Jurkat, Clone E6-1 (cell line): ENCODE measurements at regions not wholly inside any gene's neighbourhood (a gene's known extent, or its start where the extent isn't known, plus 50 kb on each side); places are given as distances from the start of the nearest gene placed in this dataset.
"Not testable (repeated sequence)": the region's sequence is repeated elsewhere in the genome, so short reads cannot be mapped to it uniquely, and the experiment has no call there.

ENCODE experiments used
- DNase-seq: peaks from one replicate; pipeline ENCODE4 v3.0.0-alpha.2; 2011; ENCODE audit warnings: low read depth, low spot score
- H3K4me3 ChIP-seq: 2 replicates; pipeline ENCODE4 v1.5.1; 2011; ENCODE audit warnings: mild to moderate bottlenecking, low read length, control low read depth, moderate library complexity

- DNase-seq = no peak
- no peak overlapping the region for H3K4me3 ChIP-seq
Measured at GRCh38 chr9:108803428-108804065, 52.2 kb downstream of the ACTL7B start.

DNA sequence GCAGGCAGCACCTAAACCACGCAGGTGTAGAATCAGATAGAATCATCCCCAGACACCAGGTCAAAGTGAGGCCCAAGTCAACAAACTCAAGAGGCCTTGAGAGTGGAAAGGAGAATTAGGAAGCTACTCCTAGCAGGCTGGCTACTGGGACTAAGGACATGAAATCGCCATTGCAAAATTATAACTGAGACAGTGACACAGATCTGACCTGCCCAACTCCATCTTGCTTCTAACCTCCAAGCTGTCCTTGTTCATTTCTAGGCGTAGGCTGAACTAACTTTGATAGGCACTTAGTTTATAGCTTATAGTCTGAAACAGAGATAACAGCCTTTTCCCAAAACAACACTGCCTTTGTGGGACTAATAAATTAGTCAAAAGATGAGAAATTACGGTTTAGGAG is 52.8 kb downstream of the ACTL7B start:
- H3K4me3 ChIP-seq = no peak overlapping the region
- no peak for DNase-seq

GRCh38 chr9:108801949-108802348 is 53.8 kb downstream of the ACTL7B start:
- DNase-seq = no peak

GRCh38 chr9:108800632-108801099 is 55.1 kb downstream of the ACTL7B start:
- DNase-seq = no peak
- no peak overlapping the region for H3K4me3 ChIP-seq

More at GRCh38 chr9:108801949-108802348, 53.8 kb downstream of the ACTL7B start:
- no peak overlapping the region for H3K4me3 ChIP-seq

GRCh38 chr9:108793573-108793972 is 62.2 kb downstream of the ACTL7B start:
- H3K4me3 ChIP-seq = no peak overlapping the region
- DNase-seq = no peak

GRCh38 chr9:108789742-108790141 is 66.0 kb downstream of the ACTL7B start:
- DNase-seq = no peak
- no peak overlapping the region for H3K4me3 ChIP-seq

GRCh38 chr9:108787690-108788048 is 68.1 kb downstream of the ACTL7B start:
- H3K4me3 ChIP-seq = no peak overlapping the region
- no peak for DNase-seq

DNA sequence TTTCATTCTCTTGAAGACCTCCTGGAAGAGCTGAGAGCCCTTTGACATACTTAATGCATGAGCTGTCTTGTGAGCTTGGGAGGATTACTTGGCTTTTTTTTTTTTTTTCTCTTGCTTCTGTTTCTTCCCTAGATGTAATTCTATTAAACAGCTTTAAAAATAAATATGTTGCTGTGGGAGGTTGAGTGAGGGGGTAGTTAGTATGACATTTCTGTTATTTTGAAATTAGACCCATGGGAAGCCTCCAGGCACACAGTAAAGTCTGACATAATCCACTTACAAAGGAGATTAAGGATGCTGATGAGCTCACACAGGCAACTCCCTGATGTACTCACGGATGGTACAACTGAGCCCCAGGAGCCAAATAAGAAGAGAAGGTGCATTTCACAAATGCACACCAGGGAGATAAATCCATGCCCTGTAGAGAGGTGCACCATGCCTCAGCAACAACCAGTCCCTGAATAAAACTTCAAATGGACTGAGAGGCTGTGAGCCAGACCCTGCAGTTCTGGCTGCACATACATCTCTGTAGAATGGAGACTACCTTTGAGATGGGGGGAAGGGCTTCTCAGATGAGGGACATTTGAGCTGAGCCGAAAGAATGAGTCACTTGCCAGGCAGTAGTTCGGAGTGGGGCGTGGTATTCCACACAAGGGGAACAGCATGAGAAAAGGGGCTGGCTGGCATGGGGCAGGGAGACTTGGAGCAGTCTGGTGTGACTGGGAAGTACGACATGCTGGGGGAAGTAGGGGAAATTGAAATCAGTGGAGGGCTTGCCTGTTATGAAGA is 68.7 kb downstream of the ACTL7B start:
- H3K4me3 ChIP-seq = no peak overlapping the region
- no peak for DNase-seq

DNA sequence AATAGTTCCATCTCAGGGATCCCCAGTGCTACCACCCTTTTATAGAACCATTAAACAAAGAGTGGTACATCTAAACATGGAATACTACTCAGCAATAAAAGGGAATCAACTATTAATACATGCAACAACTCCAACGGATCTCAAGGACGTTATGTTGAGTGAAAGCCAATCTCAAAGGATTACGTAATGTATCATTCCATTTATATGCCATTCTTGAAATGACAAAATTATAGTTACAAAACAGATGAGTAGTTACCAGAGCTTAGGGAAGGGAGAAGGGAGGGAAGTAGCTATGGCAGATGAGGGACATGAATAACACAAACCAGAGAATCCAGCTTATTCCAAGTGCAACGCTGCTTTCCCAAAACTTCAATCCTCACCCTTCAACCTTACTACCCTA is 69.5 kb downstream of the ACTL7B start:
- DNase-seq = no peak

GRCh38 chr9:108784998-108785397 is 70.8 kb downstream of the ACTL7B start:
- no peak for DNase-seq
- H3K4me3 ChIP-seq = no peak overlapping the region

More for the DNA sequence above, 69.5 kb downstream of the ACTL7B start:
- no peak overlapping the region for H3K4me3 ChIP-seq

- DNase-seq = peak; percentile 17
- no peak overlapping the region for H3K4me3 ChIP-seq
Measured at GRCh38 chr9:108783731-108784495, 71.9 kb downstream of the ACTL7B start.

DNA sequence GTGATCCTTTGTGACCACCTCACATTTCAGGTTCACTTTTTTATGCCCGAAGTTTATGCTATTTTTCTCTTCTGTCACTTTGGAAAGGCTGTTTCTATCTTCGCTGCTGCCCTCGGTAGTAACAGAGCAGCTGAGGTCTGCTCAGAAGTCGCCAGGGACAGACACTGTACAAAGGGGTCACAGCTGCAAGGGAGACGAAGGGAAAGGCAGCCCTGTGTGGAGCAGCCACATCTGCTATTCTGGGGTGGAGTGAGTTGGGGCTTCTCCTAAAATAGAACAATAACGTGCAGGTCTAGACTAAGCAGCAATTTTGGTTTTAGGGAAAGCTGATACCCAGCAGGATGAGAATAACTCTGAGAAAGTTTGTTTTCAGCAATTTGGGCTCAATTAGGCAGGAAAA is 72.5 kb downstream of the ACTL7B start:
- H3K4me3 ChIP-seq = no peak overlapping the region
- no peak for DNase-seq

DNA sequence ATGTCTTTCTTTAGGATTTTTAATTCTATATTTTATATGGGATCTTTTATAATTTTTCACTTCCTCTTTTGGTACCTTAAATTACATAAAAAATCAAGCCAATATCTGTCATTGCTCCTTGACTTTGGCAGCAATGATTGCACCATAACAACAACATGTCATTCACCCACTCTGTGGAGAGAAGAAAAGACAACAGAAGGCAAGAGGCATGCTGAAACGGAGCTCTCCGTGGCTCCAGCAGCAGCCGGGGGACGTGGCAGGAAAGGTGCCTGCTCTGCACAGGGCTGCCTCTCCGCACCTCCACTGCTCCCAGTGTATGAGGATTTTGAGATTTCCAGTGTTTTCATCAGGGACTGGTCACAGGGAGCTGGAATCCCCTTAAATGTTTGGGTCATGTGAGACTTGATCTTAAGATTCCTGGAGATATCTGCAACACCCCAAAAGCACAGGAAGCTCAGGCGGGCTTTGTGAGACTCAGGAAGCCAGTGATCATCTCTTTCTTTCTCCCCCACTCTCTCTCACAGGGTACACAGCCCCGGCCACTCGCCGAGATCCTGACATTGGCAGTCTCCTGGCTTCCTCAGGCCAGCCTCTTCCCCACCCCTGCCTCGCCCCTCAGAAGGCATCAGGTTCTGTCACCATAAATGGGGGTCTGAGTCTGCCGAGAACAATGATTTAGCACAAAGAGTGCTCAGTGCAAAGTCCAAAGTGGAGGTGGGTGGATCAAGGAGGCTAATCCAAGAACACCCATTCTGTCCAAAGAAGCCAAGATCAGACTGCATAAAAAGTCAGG is 74.6 kb downstream of the ACTL7B start:
- DNase-seq = no peak
- no peak overlapping the region for H3K4me3 ChIP-seq

DNA sequence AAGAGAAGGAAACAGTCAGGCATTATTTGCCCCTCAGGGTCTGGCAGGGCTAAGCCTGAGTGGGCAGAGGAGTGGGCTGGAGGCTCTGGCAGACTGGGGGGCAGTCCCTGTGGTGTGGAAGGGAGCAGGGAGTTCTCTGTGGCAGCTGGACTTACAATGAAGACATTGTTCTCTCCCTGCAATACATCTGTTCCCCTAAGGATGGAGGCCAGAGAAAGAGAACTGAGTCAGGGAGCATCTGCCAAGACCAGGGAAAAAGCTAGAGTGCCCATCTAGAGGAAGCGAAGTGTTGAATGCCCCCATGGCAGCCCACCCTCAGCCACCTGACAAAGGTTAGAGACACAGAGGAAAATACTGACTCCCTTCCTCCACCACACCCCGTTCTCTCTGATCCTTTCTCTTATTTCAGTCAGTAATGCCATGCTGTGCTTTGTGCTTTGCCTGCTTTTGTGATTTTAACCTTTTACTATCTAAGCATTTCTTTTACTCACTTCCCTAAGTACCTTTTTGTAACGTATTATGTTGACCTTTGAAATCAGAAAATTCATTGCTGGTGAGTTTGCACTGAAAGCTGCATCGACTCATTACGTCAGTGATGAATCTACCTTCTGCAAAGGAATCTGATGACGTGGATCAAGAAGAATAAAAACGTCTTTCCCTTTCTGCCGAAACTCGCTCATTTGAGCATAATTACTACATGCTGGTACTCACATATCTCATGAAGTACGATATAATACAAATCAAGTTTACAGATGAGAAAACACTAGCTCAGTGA is 76.0 kb downstream of the ACTL7B start:
- no peak for DNase-seq
- H3K4me3 ChIP-seq = no peak overlapping the region

- no peak overlapping the region for H3K4me3 ChIP-seq
- DNase-seq = no peak
Measured at GRCh38 chr9:108776920-108777639, 78.7 kb downstream of the ACTL7B start.

- DNase-seq = no peak
- H3K4me3 ChIP-seq = no peak overlapping the region
Measured at GRCh38 chr9:108775901-108776306, 79.9 kb downstream of the ACTL7B start.

DNA sequence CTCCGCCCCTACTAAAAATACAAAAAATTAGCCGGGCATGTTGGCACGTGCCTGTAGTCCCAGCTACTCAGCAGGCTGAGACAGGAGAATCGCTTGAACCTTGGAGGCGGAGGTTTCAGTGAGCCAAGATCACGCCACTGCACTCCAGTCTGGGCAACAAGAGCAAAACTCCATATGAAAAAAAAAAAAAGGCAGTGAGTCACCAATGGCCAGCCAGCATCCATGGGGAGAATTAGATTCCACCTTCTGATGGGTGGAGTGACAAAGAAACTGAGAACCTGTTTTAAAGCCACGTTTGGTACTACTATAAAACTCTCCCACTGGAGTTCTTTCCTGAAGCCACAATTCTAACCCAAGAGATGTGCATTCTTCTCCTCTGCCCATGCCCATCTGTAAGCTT is 81.7 kb downstream of the ACTL7B start:
- DNase-seq, H3K4me3 ChIP-seq: not testable (repeated sequence)

GRCh38 chr9:108772301-108772894 is 83.4 kb downstream of the ACTL7B start:
- H3K4me3 ChIP-seq = no peak overlapping the region
- DNase-seq = no peak
